ENCODE measurements at regions not wholly inside any gene's neighbourhood (a gene's known extent, or its start where the extent isn't known, plus 50 kb on each side); places are given as distances from the start of the nearest gene placed in this dataset.

DNA sequence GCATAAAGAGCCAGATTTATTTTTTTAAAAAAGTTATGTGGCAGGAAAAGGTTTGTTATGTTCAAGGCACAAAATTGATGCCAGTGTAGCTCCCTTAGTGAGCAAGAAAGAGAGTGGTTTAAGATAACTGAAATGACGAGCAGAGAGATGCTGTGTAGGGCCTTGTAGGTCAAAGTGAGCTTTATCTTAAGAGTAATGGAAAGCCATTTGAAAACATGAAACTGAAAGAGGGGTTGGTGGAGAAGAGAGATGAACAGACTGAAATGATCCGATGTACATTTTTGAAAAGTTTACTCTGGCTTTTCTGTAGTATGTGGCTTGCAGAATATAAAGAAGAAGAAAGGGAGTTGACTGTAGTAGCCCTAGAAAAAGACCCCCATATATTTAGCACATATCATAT lies 383.6 kb downstream of the PLA2G4A start:
- TF ChIP-seq POLR2A (IDR thresholded peaks at IDR 0.05; ENCODE audit: low read depth, low read length) (no peak), TAF1 (IDR thresholded peaks at IDR 0.05; ENCODE audit: borderline replicate concordance, low read depth, low read length) (no peak)

All from GM12892 (cell line).